Globus pallidus (tissue), 1 donor: ENCODE measurements at regions not wholly inside any gene's neighbourhood (a gene's known extent, or its start where the extent isn't known, plus 50 kb on each side); places are given as distances from the start of the nearest gene placed in this dataset.

Experiments
- DNase-seq: peaks from one replicate; pipeline ENCODE4 v3.0.0-alpha.2; 2015; ENCODE audit warnings: low spot score

DNA sequence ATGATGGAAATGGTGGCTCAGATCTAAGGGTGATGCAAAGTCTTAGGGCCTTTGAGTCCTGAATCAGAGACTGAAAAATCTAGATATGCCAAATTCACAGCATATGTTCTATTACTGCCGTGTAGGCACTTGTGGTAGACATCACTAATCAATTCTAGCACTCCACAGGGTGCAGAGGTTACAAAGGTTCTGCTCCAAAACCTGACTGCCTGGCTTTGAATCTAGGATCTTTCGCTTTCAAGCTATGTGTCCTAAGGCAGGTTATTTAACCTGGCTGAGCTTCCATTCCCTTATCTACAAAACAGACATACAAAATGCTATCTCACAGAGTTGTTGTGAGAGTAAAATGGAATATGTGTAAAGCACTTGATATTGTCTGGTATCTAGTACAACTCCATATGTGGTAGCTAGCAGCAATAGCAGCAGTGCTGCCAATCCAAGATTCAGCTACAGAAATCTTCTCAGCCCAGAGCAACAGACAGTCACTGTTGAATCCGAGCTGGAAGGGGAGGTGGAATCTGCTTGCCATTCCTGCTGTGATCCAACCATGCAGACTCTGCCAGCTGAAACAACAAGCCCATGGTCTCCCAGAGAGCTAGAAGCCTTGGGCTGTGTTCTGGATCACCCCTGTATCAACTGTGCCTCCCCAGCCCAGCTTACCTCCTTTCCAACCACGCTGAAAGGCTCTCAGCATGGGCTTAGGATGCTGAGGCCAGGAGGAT lies 206.9 kb downstream of the TFAP2C start:
- no peak for DNase-seq

GRCh38 chr20:56839222-56839621 lies 210.1 kb downstream of the TFAP2C start:
- DNase-seq = no peak

GRCh38 chr20:56839786-56840185 lies 210.7 kb downstream of the TFAP2C start:
- no peak for DNase-seq

GRCh38 chr20:56840716-56841261 lies 211.7 kb downstream of the TFAP2C start:
- no peak for DNase-seq

DNA sequence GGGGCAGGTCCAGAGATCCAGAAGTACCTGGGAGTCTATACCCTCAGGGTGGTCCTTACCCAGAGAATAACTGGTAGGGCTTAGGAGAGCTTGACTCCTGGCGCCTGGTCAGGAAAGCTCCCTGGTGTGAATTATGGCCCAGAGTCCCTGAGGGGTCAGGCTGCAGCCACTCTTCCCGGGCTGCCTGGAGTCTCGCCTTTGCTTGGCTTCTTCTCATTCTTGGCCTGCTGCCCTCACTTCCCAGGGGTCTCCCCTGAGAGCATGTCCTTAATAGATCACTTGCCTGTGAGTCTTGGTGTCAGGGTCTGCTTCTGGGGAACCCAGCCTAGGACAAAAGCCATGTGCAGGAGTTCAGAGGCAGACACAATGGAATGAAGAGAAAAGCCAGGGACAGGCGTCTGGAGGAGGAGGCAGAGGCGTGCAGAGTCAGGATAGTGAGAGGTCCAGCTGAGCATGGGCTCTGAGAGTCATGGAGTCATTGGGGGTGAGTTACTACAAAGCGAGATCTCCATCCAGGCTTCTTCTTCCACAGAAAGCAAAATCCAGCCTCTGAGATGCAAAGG lies 212.3 kb downstream of the TFAP2C start:
- no peak for DNase-seq

GRCh38 chr20:56842056-56842455 lies 212.9 kb downstream of the TFAP2C start:
- no peak for DNase-seq

- DNase-seq = no peak
These were observed 214.3 kb downstream of the TFAP2C start for GRCh38 chr20:56843386-56843785.

DNA sequence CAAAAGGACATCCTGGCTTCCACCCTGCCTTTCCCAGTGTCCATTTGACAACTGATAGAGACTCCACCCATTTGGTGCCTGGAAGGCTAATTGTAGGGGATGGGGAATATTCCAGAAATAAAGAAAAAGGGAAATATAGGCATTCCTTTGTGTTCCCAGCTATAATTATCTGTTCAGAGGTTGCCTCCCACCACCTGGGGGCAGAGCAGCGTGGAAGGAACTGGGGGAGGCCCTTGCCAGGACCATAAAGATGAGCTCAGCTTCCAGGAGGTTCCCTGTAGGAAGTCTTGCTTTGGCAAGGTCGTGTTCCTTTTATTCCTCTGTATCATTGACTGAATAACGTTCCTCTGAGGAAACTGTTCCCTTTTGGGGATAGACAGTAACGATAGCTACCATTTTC lies 214.7 kb downstream of the TFAP2C start:
- no peak for DNase-seq

- no peak for DNase-seq
These were observed 216.5 kb downstream of the TFAP2C start for GRCh38 chr20:56845546-56846086.

GRCh38 chr20:56848561-56848960 lies 219.5 kb downstream of the TFAP2C start:
- no peak for DNase-seq

DNA sequence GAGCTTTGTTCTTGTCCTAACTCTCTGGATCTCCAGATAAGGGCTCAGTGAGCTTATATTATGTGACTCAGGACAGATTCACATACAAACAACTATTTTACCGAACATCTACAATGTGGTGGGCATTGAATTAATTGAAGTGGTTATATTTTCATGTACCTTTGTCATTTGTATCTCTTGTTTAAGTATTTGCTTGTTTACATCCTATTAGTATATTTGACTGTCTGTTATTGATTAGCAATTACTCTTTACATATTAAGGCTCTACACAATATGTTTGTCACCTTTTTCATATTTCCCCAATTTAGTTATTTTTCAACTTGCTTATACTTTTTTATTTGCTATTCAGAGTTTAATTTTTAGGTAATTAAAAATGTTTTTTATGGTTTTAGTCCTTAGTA lies 222.4 kb downstream of the TFAP2C start:
- DNase-seq = no peak

DNA sequence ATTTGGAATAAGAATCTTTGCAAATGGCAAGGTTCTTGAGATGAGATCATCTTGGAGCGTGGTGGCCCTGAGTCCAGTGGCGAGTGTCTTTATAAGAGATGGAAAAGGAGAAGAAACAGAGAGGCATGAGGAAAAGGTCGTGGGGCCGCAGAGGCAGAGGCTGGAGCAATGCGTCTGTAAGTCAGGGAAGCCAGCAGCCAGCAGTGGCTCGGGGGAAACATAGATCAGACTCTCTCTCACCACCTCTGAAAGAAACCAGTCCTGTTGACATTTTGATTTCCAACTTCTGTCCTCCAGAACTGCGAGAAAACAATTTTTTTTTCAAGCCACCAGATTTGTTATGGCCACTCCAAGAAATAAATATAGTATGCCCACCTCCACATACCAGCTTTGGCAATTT lies 226.6 kb downstream of the TFAP2C start:
- no peak for DNase-seq

GRCh38 chr20:56857950-56858349 lies 228.8 kb downstream of the TFAP2C start:
- DNase-seq = no peak

- DNase-seq = no peak
These were observed 230.1 kb downstream of the TFAP2C start for GRCh38 chr20:56859039-56859800.

- no peak for DNase-seq
These were observed 230.7 kb downstream of the TFAP2C start for GRCh38 chr20:56859801-56860261.

DNA sequence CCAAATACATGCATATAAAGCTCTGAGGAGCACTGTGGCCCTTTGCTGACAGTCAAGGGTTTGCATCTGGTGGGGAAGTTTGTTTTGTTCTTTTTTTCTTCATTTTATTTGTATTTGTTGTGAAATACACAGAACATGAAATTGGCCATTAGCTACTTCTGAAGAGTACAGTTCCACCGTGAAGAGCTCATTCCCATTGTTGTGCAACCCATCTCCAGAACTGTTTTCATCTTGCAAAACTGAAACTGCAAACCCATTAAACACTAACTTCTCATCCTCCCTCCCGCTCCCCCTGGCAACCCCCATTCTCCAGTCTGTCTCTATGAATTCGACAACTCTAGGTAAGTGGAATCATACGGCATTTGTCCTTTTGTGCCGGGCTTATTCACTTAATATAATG lies 231.3 kb downstream of the TFAP2C start:
- DNase-seq = no peak

- no peak for DNase-seq
These were observed 232.5 kb downstream of the TFAP2C start for GRCh38 chr20:56861590-56861989.

GRCh38 chr20:56865055-56865454 lies 235.9 kb downstream of the TFAP2C start:
- no peak for DNase-seq

- no peak for DNase-seq
These were observed 238.0 kb downstream of the TFAP2C start for GRCh38 chr20:56867128-56867527.

DNA sequence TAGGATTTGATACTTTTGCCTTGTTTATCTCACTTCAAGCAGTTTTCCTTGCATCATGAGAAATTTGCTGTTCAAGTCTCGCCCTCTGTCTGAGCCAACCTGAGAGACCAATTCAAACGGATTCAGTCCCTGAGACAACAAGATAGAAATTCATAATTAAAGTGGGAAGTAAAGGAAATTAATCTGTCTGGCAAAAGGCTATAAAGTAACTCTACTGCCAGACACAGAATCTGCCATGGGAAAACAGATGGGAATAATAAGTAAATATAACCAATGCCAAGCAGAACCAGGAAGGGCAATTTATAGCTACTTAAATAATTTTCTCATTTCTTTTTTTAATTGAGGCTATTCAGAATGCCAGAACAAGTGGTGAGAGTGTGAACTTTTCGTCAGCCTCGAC lies 239.6 kb downstream of the TFAP2C start:
- DNase-seq = no peak

- DNase-seq = no peak
These were observed 241.2 kb downstream of the TFAP2C start for GRCh38 chr20:56870271-56870670.

- no peak for DNase-seq
These were observed 242.6 kb downstream of the TFAP2C start for GRCh38 chr20:56871691-56872090.
